H54 (cell line): ENCODE measurements at regions not wholly inside any gene's neighbourhood (a gene's known extent, or its start where the extent isn't known, plus 50 kb on each side); places are given as distances from the start of the nearest gene placed in this dataset.
"Not testable (repeated sequence)": the region's sequence is repeated elsewhere in the genome, so short reads cannot be mapped to it uniquely, and the experiment has no call there.

ENCODE experiments used
- DNase-seq: peaks from one replicate; pipeline ENCODE4 v3.0.0; 2011; ENCODE audit warnings: low spot score, mixed read lengths; ENCODE audit not compliant: insufficient read length
- FAIRE-seq: peaks from 3 replicates; lab custom pipeline; 2011; peaks lifted over from hg19 to GRCh38; lab: Jason Lieb, UNC
- POLR2A ChIP-seq: IDR thresholded peaks from 2 replicates; pipeline ENCODE4 v1.6.1; 2011; ENCODE audit warnings: low read depth, mild to moderate bottlenecking, low read length

DNA sequence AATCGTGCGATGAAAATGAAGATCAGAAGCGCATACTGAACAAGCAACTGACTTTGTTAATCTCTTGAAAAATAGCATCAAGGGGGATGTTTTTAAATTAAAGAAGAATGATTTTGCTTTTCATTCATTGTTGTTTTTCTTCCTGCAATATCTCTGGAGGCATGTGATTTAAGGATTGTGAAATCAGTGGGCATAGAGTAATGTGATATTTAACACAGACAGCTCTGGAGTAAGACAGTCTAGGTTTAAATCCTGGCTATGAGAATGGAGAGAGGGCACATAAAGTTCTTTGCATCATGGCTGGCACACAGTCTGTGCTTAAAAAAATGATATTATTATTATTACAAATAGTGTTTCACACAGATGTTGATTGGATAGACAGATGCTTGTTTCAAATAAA lies 243.1 kb upstream of the NBEA start:
- no peak for FAIRE-seq
- TF ChIP-seq POLR2A = no peak
- no peak for DNase-seq

GRCh38 chr13:34700155-34700554 lies 241.9 kb upstream of the NBEA start:
- TF ChIP-seq POLR2A = no peak
- DNase-seq (no peak), FAIRE-seq (no peak)

GRCh38 chr13:34701919-34702318 lies 240.2 kb upstream of the NBEA start:
- no peak for TF ChIP-seq POLR2A
- FAIRE-seq = no peak
- no peak for DNase-seq

- DNase-seq (no peak), FAIRE-seq (no peak)
- no peak for TF ChIP-seq POLR2A
Observed at GRCh38 chr13:34708566-34709313, 233.3 kb upstream of the NBEA start.

DNA sequence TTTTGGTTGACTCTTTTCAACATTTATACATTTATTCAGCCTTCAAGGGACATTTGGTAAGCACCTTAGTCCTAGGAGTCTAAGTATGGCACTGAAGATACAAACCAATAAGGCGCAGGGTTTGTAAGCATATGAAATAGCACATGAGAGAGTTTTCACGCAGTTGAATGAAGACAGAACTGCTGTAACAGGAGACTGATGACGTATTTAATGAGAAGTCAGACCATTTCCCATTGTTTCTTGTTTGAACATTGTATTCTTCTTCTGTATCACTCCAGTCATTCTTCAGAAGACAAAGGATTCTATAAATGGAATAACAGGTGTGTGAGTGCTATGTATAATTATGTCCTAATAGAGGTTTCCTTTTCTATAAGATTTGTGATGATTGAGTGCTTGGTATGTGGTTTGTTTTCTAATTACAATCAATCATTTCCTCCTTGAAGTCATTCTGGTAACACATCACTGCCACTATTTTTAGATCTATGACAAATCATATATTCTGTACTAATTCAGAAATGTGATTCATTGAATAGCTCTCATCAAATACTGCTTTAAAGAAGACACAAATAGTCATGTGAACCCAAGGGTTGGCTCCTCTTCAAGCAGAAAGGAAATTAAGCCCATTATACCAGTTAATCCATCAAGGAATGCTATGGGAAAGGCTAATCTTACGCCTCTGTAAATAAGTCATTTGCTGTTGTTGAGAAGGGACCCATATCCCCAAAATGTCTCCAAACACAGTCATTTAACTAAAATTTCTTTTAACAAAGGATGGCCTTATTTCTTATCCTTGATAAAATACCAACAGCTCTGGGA lies 222.8 kb upstream of the NBEA start:
- TF ChIP-seq POLR2A = no peak
- DNase-seq (no peak), FAIRE-seq (no peak)

DNA sequence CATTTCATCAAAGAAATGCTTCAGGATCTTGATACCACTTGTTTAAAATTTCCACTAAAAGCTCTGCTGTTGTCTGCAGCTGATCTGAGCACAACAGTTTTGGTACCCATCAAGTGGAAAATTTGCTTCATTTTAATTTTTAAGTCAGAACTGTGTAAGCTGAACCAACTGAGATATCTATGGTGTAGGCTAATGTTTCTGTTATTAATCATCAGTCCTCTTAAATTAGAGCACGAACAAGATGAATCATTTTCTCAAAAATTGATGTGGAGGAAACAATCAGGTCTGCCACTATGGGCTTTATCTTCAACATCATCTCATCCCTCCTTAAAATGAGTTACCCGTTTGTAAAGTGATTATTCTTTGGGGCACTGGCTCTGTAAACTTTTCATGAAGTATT lies 221.5 kb upstream of the NBEA start:
- no peak for FAIRE-seq
- no peak for TF ChIP-seq POLR2A
- DNase-seq = no peak

GRCh38 chr13:34721631-34722595 lies 220.2 kb upstream of the NBEA start:
- no peak for FAIRE-seq
- no peak for TF ChIP-seq POLR2A
- DNase-seq = no peak

- FAIRE-seq (no peak), DNase-seq (no peak)
Observed at GRCh38 chr13:34722922-34723321, 219.1 kb upstream of the NBEA start.

GRCh38 chr13:34730961-34731360 lies 211.1 kb upstream of the NBEA start:
- no peak for TF ChIP-seq POLR2A
- no peak for DNase-seq
- FAIRE-seq = no peak

More at GRCh38 chr13:34722922-34723321, 219.1 kb upstream of the NBEA start:
- no peak for TF ChIP-seq POLR2A

DNA sequence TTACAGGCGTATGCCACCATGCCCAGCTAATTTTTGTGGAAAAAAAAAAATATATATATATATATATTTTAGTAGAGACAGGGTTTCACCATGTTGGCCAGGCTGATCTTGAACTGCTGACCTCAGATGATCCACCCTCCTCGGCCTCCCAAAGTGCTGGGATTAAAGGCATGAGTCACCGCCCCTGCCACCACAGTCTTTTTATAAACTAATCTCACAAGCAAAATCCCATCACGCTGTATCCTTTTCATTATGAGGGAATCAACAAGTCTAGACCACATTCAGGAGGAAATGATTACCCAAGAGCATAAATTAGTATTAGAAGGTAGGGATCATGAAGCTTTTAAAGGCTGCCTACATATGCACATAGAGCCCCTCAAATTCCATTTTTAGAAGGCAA lies 210.6 kb upstream of the NBEA start:
- DNase-seq (no peak), FAIRE-seq (no peak)
- TF ChIP-seq POLR2A = no peak

DNA sequence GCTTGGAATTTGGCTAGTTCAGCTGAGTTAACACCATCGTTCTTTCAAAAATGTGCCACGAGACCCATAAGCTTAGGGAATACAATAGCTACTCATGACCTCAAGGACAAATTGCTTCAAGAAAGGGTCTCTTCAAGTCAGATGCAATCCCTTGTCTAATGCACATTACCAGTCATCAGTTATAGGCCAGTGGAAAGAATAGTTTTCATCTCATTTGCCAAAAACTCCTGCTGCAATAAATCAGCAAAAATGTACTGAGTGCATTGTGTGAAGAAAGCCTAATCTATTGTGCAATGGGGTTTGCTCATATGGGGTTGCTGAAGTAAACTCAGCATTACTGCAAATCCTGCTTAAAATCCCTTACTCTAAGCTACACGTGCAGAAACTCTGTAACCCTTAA lies 208.3 kb upstream of the NBEA start:
- no peak for TF ChIP-seq POLR2A
- DNase-seq = no peak
- FAIRE-seq = no peak

GRCh38 chr13:34734932-34735331 lies 207.1 kb upstream of the NBEA start:
- TF ChIP-seq POLR2A = no peak
- FAIRE-seq (no peak), DNase-seq (no peak)

DNA sequence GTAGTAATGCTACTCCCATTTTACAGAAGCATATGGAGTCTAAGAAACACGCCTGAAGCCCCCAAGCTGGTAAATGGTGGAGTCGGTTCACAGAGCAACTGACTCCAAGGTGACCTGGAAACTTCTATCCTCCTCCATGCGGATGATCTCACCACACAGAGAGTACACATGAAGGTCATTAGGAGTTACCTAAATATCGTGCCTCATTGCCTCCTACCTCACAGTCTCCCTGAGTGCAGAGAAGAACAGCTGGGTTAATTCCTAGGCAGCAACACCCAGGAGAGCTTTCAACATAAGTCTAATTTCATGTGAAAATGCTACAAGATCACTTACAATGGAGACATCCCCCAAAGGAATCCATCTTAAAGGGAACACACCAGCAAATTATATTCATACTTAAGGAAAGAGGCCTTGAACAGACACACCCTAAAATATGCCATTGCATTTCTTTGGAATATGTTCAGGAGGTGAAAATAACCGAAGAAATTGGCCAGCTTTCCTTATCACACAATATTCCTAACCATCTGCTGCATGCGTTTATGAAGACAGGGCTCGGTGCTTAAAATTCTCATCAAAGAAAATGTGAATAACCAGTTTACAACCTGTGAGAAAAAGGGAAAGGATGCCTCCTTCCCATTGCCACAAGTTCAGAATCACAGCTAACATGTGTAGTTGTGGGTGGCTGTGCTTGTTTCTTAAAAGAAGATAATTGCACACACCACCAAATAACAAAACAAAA lies 203.6 kb upstream of the NBEA start:
- no peak for TF ChIP-seq POLR2A
- DNase-seq (no peak), FAIRE-seq (no peak)

- FAIRE-seq = not testable (repeated sequence)
Observed at GRCh38 chr13:34747056-34747455, 195.0 kb upstream of the NBEA start.

More at GRCh38 chr13:34747056-34747455, 195.0 kb upstream of the NBEA start:
- DNase-seq = not testable (repeated sequence)
